WTC11 (cell line): ENCODE measurements at regions not wholly inside any gene's neighbourhood (a gene's known extent, or its start where the extent isn't known, plus 50 kb on each side); places are given as distances from the start of the nearest gene placed in this dataset.

ENCODE experiments used
- ATAC-seq: fragments of 200-7000 bp; cut with Tn5 transposase; 2 replicates; pipeline ENCODE4 v1.10.0; 2021; ENCODE audit warnings: mild to moderate bottlenecking, moderate library complexity
- CTCF ChIA-PET: fragments of 300-600 bp; sonication (Branson Sonifier 250); formaldehyde crosslinking; loops from one replicate; lab custom pipeline; 2021; ENCODE audit warnings: antibody characterized with exemption; lab: Charles Lee
- POLR2A ChIA-PET: fragments of 350-600 bp; sonication (Branson Sonifier 250); formaldehyde crosslinking; loops from one replicate; lab custom pipeline; 2021; ENCODE audit warnings: antibody characterized with exemption; lab: Charles Lee
- DNase-seq: peaks from one replicate; pipeline ENCODE4 v3.0.0; 2021; ENCODE audit warnings: low spot score
- H3K27ac Mint-ChIP-seq: 2 replicates; pipeline ENCODE4 v1.8.0; 2021; ENCODE audit warnings: mixed read lengths
- H3K27me3 Mint-ChIP-seq: 2 replicates; pipeline ENCODE4 v1.8.0; 2021; ENCODE audit warnings: low read depth, mild to moderate bottlenecking, moderate library complexity, mixed read lengths
- H3K36me3 Mint-ChIP-seq: 2 replicates; pipeline ENCODE4 v1.8.0; 2021; ENCODE audit warnings: mixed read lengths
- H3K4me1 Mint-ChIP-seq: 2 replicates; pipeline ENCODE4 v1.8.0; 2022; ENCODE audit warnings: mixed read lengths
- H3K4me3 Mint-ChIP-seq: 2 replicates; pipeline ENCODE4 v1.8.0; 2021; ENCODE audit warnings: mild to moderate bottlenecking, moderate library complexity, mixed read lengths
- H3K9me3 Mint-ChIP-seq: 2 replicates; pipeline ENCODE4 v1.8.0; 2021; ENCODE audit warnings: mixed read lengths
- ATF2 ChIP-seq: sonication (generic); formaldehyde crosslinking; IDR thresholded peaks from 2 replicates; pipeline ENCODE4 v1.8.1; 2022; ENCODE audit warnings: low read depth, missing genetic modification reagents, borderline replicate concordance
- ELF4 ChIP-seq: sonication (generic); formaldehyde crosslinking; IDR thresholded peaks from 2 replicates; pipeline ENCODE4 v1.8.1; 2022; ENCODE audit warnings: low read depth, mild to moderate bottlenecking, moderate library complexity, missing genetic modification reagents
- ERG ChIP-seq: fragments of 250-450 bp; sonication (Bioruptor Pico); IDR thresholded peaks from 2 replicates; pipeline ENCODE4 v1.8.0; 2021; ENCODE audit warnings: mild to moderate bottlenecking
- FOXJ3 ChIP-seq: sonication (generic); formaldehyde crosslinking; IDR thresholded peaks from 2 replicates; pipeline ENCODE4 v1.9.0; 2021; ENCODE audit warnings: missing genetic modification reagents, mild to moderate bottlenecking, borderline replicate concordance
- FOXK1 ChIP-seq: sonication (generic); formaldehyde crosslinking; IDR thresholded peaks from 2 replicates; pipeline ENCODE4 v1.8.0; 2022; ENCODE audit warnings: mild to moderate bottlenecking, moderate library complexity, missing genetic modification reagents
- FOXP1 ChIP-seq: sonication (generic); formaldehyde crosslinking; IDR thresholded peaks from 2 replicates; pipeline ENCODE4 v1.8.0; 2022; ENCODE audit warnings: missing genetic modification reagents, mild to moderate bottlenecking, moderate library complexity, borderline replicate concordance
- GABPB1 ChIP-seq: sonication (generic); formaldehyde crosslinking; IDR thresholded peaks from 2 replicates; pipeline ENCODE4 v1.8.1; 2023; ENCODE audit warnings: mild to moderate bottlenecking, missing genetic modification reagents
- GRHL2 ChIP-seq: fragments of 250-450 bp; sonication (Bioruptor Pico); IDR thresholded peaks from 2 replicates; pipeline ENCODE4 v1.8.0; 2022; ENCODE audit warnings: mild to moderate bottlenecking, moderate library complexity; ENCODE audit not compliant: insufficient replicate concordance, severe bottlenecking
- IRF2 ChIP-seq: sonication (generic); formaldehyde crosslinking; IDR thresholded peaks from 2 replicates; pipeline ENCODE4 v1.8.0; 2022; ENCODE audit warnings: low read depth, missing genetic modification reagents, borderline replicate concordance
- JUN ChIP-seq: sonication (generic); formaldehyde crosslinking; IDR thresholded peaks from 2 replicates; pipeline ENCODE4 v1.8.0; 2023; ENCODE audit warnings: mild to moderate bottlenecking, missing genetic modification reagents
- NFATC4 ChIP-seq: fragments of 250-450 bp; sonication (Bioruptor Pico); IDR thresholded peaks from 2 replicates; pipeline ENCODE4 v1.9.0; 2021; ENCODE audit warnings: mild to moderate bottlenecking
- NFE2L1 ChIP-seq: sonication (generic); formaldehyde crosslinking; IDR thresholded peaks from 2 replicates; pipeline ENCODE4 v1.8.1; 2023; ENCODE audit warnings: missing genetic modification reagents
- NR3C1 ChIP-seq: sonication (generic); formaldehyde crosslinking; conservative IDR thresholded peaks from 2 replicates; pipeline ENCODE4 v1.8.1; 2023; ENCODE audit warnings: low read depth, mild to moderate bottlenecking, missing genetic modification reagents
- STAT6 ChIP-seq: sonication (generic); formaldehyde crosslinking; conservative IDR thresholded peaks from 2 replicates; pipeline ENCODE4 v1.8.1; 2023; ENCODE audit warnings: mild to moderate bottlenecking, low read depth, missing genetic modification reagents, moderate library complexity
- TCF7 ChIP-seq: sonication (generic); formaldehyde crosslinking; IDR thresholded peaks from 2 replicates; pipeline ENCODE4 v1.8.0; 2022; ENCODE audit warnings: mild to moderate bottlenecking, low read depth, missing genetic modification reagents, moderate library complexity
- ZMAT4 ChIP-seq: fragments of 250-450 bp; sonication (Bioruptor Pico); IDR thresholded peaks from 2 replicates; pipeline ENCODE4 v1.9.0; 2021; ENCODE audit warnings: mild to moderate bottlenecking
- ZNF396 ChIP-seq: fragments of 250-450 bp; sonication (Bioruptor Pico); IDR thresholded peaks from 2 replicates; pipeline ENCODE4 v1.8.0; 2021; ENCODE audit warnings: mild to moderate bottlenecking, moderate library complexity, borderline replicate concordance
- ZNF423 ChIP-seq: fragments of 250-450 bp; sonication (Bioruptor Pico); IDR thresholded peaks from 2 replicates; pipeline ENCODE4 v2.1.2; 2022; ENCODE audit warnings: mild to moderate bottlenecking, moderate library complexity
- TF ChIP-seq, protein P1 (sequence below): sonication (generic); formaldehyde crosslinking; IDR thresholded peaks from 2 replicates; pipeline ENCODE4 v1.8.1; 2022; ENCODE audit warnings: mild to moderate bottlenecking, missing genetic modification reagents, moderate library complexity, borderline replicate concordance
- TF ChIP-seq, protein P2 (sequence below): sonication (generic); formaldehyde crosslinking; IDR thresholded peaks from 2 replicates; pipeline ENCODE4 v1.8.0; 2022; ENCODE audit warnings: mild to moderate bottlenecking, missing genetic modification reagents
- TF ChIP-seq, protein P3 (sequence below): sonication (generic); formaldehyde crosslinking; IDR thresholded peaks from 2 replicates; pipeline ENCODE4 v1.8.1; 2023; ENCODE audit warnings: mild to moderate bottlenecking, missing genetic modification reagents, moderate library complexity

DNA sequence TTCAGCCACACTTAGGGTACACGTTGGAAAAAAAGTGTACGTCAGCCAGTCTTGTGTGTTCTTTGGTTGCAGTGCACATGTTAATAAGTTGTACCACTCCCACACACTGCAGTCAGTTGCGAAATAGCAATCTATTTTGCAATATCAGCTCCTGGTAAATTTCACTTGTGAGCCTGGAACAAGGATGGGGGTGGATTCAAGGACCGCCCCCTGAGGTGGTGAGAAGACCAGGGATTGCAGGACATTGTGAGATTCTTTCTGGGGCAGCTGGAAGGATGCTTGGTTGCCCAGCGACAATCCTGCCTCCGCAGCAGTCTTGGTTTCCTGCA is 78.6 kb upstream of the ZFHX3 start:
- ATAC-seq (no peak), DNase-seq (no peak)
- Mint-ChIP-seq H3K4me1 (no peaks in the 10 kb centered on the region), H3K9me3 (peaks cover 7% of the 10 kb centered on the region), H3K4me3 (no peak overlapping the region), H3K36me3 (no peaks in the 10 kb centered on the region), H3K27me3 (peaks cover 3% of the 10 kb centered on the region; the same call in 1 of the 2 replicates), H3K27ac (no peak overlapping the region)
- ChIA-PET CTCF (no interaction called here), POLR2A (no interaction called here)
- TF ChIP-seq TCF7 (CRISPR knock-in tag) (no peak), NFE2L1 (CRISPR knock-in tag) (no peak), GRHL2 (CRISPR knock-in tag) (no peak), GABPB1 (0 out of 2 replicates have a peak, but pooled peaks have one; percentile 32)

GRCh38 chr16:73125850-73126524 is 78.1 kb upstream of the ZFHX3 start:
- POLR2A ChIA-PET = no interaction called here
- peaks cover 3% of the 10 kb centered on the region; the same call in 1 of the 2 replicates for H3K27me3 Mint-ChIP-seq
- H3K4me1 Mint-ChIP-seq = no peaks in the 10 kb centered on the region
- H3K36me3 Mint-ChIP-seq = no peaks in the 10 kb centered on the region
- peaks cover 7% of the 10 kb centered on the region for H3K9me3 Mint-ChIP-seq
- ATAC-seq (no peak), DNase-seq (no peak)
- CTCF ChIA-PET = no interaction called here
- no peak overlapping the region for H3K27ac Mint-ChIP-seq
- no peak for TF ChIP-seq IRF2 (CRISPR knock-in tag)
- no peak for TF ChIP-seq ZNF396 (CRISPR knock-in tag)
- TF ChIP-seq ELF4 (CRISPR knock-in tag) = no peak
- no peak for TF ChIP-seq NFATC4 (CRISPR knock-in tag)
- TF ChIP-seq FOXJ3 (CRISPR knock-in tag) = no peak
- H3K4me3 Mint-ChIP-seq = no peak overlapping the region

GRCh38 chr16:73124665-73125375 is 76.9 kb upstream of the ZFHX3 start:
- Mint-ChIP-seq H3K9me3 (peaks cover 7% of the 10 kb centered on the region), H3K27ac (no peak overlapping the region), H3K27me3 (peaks cover 3% of the 10 kb centered on the region; the same call in 1 of the 2 replicates), H3K4me3 (no peak overlapping the region), H3K4me1 (no peaks in the 10 kb centered on the region), H3K36me3 (no peaks in the 10 kb centered on the region)
- TF ChIP-seq FOXK1 = no peak
- TF ChIP-seq JUN = no peak
- TF ChIP-seq GABPB1 = no peak
- TF ChIP-seq, protein P1, sequence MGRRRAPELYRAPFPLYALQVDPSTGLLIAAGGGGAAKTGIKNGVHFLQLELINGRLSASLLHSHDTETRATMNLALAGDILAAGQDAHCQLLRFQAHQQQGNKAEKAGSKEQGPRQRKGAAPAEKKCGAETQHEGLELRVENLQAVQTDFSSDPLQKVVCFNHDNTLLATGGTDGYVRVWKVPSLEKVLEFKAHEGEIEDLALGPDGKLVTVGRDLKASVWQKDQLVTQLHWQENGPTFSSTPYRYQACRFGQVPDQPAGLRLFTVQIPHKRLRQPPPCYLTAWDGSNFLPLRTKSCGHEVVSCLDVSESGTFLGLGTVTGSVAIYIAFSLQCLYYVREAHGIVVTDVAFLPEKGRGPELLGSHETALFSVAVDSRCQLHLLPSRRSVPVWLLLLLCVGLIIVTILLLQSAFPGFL (CRISPR knock-in tag) = no peak
- TF ChIP-seq STAT6 (CRISPR knock-in tag) = no peak
- TF ChIP-seq, protein P2, sequence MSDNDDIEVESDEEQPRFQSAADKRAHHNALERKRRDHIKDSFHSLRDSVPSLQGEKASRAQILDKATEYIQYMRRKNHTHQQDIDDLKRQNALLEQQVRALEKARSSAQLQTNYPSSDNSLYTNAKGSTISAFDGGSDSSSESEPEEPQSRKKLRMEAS (CRISPR knock-in tag) = no peak
- TF ChIP-seq GRHL2 (CRISPR knock-in tag) = no peak
- TF ChIP-seq ATF2 (CRISPR knock-in tag) = no peak
- TF ChIP-seq, protein P3, sequence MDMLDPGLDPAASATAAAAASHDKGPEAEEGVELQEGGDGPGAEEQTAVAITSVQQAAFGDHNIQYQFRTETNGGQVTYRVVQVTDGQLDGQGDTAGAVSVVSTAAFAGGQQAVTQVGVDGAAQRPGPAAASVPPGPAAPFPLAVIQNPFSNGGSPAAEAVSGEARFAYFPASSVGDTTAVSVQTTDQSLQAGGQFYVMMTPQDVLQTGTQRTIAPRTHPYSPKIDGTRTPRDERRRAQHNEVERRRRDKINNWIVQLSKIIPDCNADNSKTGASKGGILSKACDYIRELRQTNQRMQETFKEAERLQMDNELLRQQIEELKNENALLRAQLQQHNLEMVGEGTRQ (CRISPR knock-in tag) = no peak
- no peak for TF ChIP-seq ZNF423
- TF ChIP-seq NR3C1 (CRISPR knock-in tag) = no peak
- TF ChIP-seq ZMAT4 = no peak
- no peak for TF ChIP-seq ERG (CRISPR knock-in tag)
- no peak for TF ChIP-seq FOXP1 (CRISPR knock-in tag)
- ChIA-PET POLR2A (no interaction called here), CTCF (no interaction called here)
- DNase-seq (no peak), ATAC-seq (no peak)
